ENCODE measurements at regions not wholly inside any gene's neighbourhood (a gene's known extent, or its start where the extent isn't known, plus 50 kb on each side); places are given as distances from the start of the nearest gene placed in this dataset.

GRCh38 chr7:96931891-96932290 is 73.5 kb upstream of the DLX6 start:
- TF ChIP-seq CTCF (conservative IDR thresholded peaks at IDR 0.05; ENCODE audit: low read length), result no peak
- no peak for TF ChIP-seq EZH2phosphoT487 (IDR thresholded peaks at IDR 0.05; ENCODE audit: borderline replicate concordance, low read depth, low read length)
